GM18858 (cell line): ENCODE measurements at regions not wholly inside any gene's neighbourhood (a gene's known extent, or its start where the extent isn't known, plus 50 kb on each side); places are given as distances from the start of the nearest gene placed in this dataset.
"Not testable (repeated sequence)": the region's sequence is repeated elsewhere in the genome, so short reads cannot be mapped to it uniquely, and the experiment has no call there.

Experiments used
- ATAC-seq: cut with Tn5 transposase; IDR thresholded peaks from one replicate; pipeline ENCODE4 v1.9.1; 2021; ENCODE audit not compliant: unreplicated experiment

DNA sequence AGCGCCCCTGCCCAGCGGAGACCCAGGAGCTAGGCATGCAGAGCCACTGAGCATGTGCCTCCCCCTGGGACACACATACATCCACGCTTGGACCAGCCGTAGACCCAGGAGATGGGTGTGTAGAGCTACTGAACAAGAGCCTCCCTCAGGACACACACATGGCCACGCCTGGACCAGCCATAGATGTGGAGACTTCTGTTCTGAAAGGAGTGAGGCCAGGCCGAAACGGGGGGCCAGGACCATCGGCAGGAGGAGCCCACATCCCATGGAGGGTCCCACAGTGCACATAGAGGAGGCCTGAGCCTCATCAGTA is 340.4 kb downstream of the TCERG1L start:
- no peak for ATAC-seq

- ATAC-seq, result no peak
Observed at GRCh38 chr10:130973127-130973839, 338.2 kb downstream of the TCERG1L start.

GRCh38 chr10:130974166-130974565 is 337.4 kb downstream of the TCERG1L start:
- no peak for ATAC-seq

DNA sequence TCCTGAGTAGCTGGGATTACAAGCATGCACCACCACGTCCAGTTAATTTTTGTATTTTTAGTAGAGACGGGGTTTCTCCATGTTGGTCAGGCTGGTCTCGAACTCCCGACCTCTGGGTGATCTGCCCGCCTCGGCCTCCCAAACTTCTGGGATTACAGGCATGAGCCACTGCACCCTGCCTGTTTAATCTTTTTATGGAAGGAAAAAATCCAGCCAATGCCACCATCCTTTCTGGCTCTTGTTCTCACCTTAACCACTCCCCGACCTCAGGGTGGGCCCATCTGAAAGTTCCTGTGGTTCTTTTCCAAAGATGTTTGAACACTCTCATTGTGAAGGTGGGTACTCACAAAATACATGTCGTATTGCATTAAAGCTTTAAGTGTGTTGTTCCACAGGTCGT is 336.2 kb downstream of the TCERG1L start:
- not testable (repeated sequence) for ATAC-seq

GRCh38 chr10:130982802-130983201 is 328.7 kb downstream of the TCERG1L start:
- no peak for ATAC-seq

- ATAC-seq, result no peak
Observed at GRCh38 chr10:130983749-130984148, 327.8 kb downstream of the TCERG1L start.

DNA sequence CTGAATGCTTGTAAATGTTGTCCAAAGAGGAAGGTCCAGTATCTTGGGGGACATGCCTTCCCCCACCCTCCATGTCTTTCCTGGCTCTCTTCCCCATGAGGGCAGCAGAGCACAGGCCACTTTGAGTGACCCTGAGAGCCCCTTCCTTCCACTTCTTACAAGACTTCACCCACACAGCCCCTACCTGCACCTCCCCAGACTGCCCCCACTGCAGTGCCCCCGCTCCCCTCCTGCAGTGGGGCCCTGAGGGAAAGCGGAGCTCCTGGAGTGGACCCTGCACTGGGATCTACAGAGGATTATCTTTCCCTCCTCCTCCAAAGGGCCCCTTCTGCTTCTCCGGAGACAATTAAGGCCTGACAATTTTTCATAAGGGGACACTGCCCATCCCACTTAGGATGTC is 326.8 kb downstream of the TCERG1L start:
- ATAC-seq, result no peak

- no peak for ATAC-seq
Observed at GRCh38 chr10:130985158-130985753, 326.3 kb downstream of the TCERG1L start.

DNA sequence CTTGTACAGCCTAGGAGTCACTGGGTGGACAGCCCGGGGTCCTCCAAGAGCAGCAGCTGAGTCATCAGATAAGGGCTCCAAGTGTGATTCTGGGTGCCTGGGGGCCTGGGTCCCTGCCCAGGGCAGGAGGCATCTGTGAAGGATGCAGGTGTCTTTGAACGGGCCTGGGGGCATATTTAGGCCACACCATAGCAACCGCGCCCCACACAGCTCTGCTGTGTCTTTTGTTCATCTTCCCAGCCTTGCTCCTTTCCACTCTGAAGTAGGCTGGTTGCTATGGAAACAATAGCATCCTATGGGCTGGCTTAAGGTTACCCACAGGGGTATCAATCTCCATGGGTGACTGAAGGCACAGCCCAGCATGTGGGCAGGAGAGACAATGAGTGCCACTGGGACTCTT is 324.7 kb downstream of the TCERG1L start:
- ATAC-seq, result no peak

GRCh38 chr10:130987401-130987800 is 324.1 kb downstream of the TCERG1L start:
- ATAC-seq, result no peak

GRCh38 chr10:130989670-130990232 is 321.8 kb downstream of the TCERG1L start:
- ATAC-seq, result no peak

GRCh38 chr10:130990486-130990885 is 321.0 kb downstream of the TCERG1L start:
- no peak for ATAC-seq

- ATAC-seq, result no peak
Observed at GRCh38 chr10:130992802-130993523, 318.6 kb downstream of the TCERG1L start.

DNA sequence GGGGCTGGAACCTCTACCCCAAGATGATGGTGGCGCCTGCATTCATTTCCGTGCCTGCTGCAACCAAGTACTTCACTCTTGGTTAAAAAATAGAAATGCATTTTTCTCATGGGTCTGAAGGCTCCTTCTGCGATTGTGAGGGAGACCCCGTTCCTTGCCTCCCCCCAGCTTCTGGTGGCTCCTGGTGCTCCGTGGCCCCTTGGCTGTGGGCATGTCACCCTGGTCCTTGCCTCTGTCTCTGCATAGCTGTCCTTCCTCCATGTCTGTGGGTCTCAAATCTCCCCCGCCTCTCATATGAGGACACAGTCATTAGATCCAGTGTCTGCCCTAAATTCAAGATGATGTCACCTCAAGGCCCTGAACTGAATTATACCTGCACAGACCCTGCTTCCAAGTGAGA is 317.9 kb downstream of the TCERG1L start:
- ATAC-seq, result no peak

- no peak for ATAC-seq
Observed at GRCh38 chr10:130994191-130994590, 317.3 kb downstream of the TCERG1L start.

GRCh38 chr10:130994845-130995244 is 316.7 kb downstream of the TCERG1L start:
- no peak for ATAC-seq

GRCh38 chr10:130997267-130998045 is 314.1 kb downstream of the TCERG1L start:
- ATAC-seq, result no peak

DNA sequence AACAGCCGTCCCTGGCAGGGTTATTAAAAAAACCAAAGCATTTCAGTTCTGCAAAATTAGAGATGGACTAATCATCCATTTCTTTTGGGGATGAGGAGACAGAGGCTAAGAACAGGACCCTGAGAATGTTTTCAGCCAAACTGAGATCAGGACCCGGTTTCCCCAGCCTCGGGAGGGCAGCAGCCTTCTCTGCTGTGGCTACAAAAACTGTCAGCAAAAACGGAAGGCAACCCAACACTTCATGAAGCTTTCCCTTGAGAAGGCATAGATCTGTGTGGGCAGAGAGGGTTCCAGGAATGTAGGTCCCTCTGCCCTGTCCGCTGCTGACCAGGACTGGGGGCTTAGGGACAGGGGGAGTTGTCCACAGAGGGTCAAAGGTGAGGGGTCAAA is 313.5 kb downstream of the TCERG1L start:
- no peak for ATAC-seq

- no peak for ATAC-seq
Observed at GRCh38 chr10:130998642-130999041, 312.9 kb downstream of the TCERG1L start.

- no peak for ATAC-seq
Observed at GRCh38 chr10:130999376-131000202, 311.9 kb downstream of the TCERG1L start.
